ENCODE measurements at regions not wholly inside any gene's neighbourhood (a gene's known extent, or its start where the extent isn't known, plus 50 kb on each side); places are given as distances from the start of the nearest gene placed in this dataset.
"Not testable (repeated sequence)": the region's sequence is repeated elsewhere in the genome, so short reads cannot be mapped to it uniquely, and the experiment has no call there.

DNA sequence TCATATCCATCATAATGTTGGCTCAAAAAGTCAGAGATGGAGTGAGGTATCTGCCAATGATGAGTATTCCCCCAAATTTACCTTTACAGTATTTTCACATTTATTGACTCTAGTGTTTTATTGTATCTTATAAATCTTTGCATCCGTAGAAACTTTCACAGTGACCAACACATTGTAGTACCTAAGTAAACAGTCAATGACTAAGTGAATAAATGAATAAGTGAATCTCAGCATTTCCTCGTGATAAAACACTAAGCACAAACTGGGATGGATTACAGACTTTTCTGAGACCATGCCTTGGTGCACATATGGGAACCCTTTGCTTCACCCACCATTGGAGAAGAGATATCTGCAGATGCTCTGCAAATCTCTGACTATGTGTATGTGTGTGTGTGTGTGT lies 429.9 kb downstream of the NR4A2 start:
- H4K8ac ChIP-seq (ENCODE audit: low read depth, low read length): no peak overlapping the region
- no peaks in the 10 kb centered on the region for H3K79me1 ChIP-seq (ENCODE audit: low read depth, low read length)
- H3K36me3 ChIP-seq (replicated peaks in 1 of 2; ENCODE audit: control insufficient read depth in 2 of 2, insufficient read depth in 2 of 2, low read length in 2 of 2): no peaks in the 10 kb centered on the region
- H3K27me3 ChIP-seq (ENCODE audit: control insufficient read depth in 3 of 3, insufficient read depth in 3 of 3, low read depth in 1 of 3, low read length in 3 of 3): no peaks in the 10 kb centered on the region
- H3K4me3 ChIP-seq (ENCODE audit: low read length in 2 of 2): no peak overlapping the region
- no peak overlapping the region for H2AFZ ChIP-seq (ENCODE audit: low read length)
- H3K14ac ChIP-seq (ENCODE audit: low read length): no peak overlapping the region
- H4K91ac ChIP-seq (ENCODE audit: low read depth, low read length, poor library complexity): no peak overlapping the region
- no peak overlapping the region for H3K27ac ChIP-seq (replicated peaks; ENCODE audit: low read length)
- H2BK5ac ChIP-seq (ENCODE audit: low read length): no peak overlapping the region
- no peak overlapping the region for H3K4me2 ChIP-seq (ENCODE audit: insufficient read depth, low read length, poor library complexity, severe bottlenecking)
- no peak overlapping the region for H3K4ac ChIP-seq (ENCODE audit: low read length)
- H3K9me3 ChIP-seq (replicated peaks in 1 of 2; ENCODE audit: control insufficient read depth in 2 of 2, insufficient read depth in 1 of 2, low read depth in 1 of 2, low read length in 2 of 2): no peaks in the 10 kb centered on the region
- WGBS, 2 donors (ENCODE audit: extremely low coverage in 2 of 2, insufficient read length in 2 of 2, insufficient replicate concordance in 1 of 2): no CpG with 5 or more reads among the region's 2 CpGs
- no peak overlapping the region for H2AK5ac ChIP-seq (ENCODE audit: low read depth, low read length)
- no peak overlapping the region for H3K18ac ChIP-seq (ENCODE audit: low read length)
- H3K9ac ChIP-seq (ENCODE audit: low read depth, low read length, poor library complexity): no peak overlapping the region
- no peak overlapping the region for H2BK15ac ChIP-seq (ENCODE audit: low read length)
- no peak for DNase-seq (ENCODE audit: low spot score)
- no peaks in the 10 kb centered on the region for H3K4me1 ChIP-seq (ENCODE audit: control insufficient read depth in 2 of 2, insufficient read depth in 1 of 2, low read depth in 1 of 2, low read length in 2 of 2)
- no peak overlapping the region for H2BK12ac ChIP-seq (ENCODE audit: low read length)
- no peak overlapping the region for H2BK120ac ChIP-seq (ENCODE audit: low read depth, low read length)
- H3K23ac ChIP-seq (ENCODE audit: low read depth, low read length, poor library complexity): no peak overlapping the region

DNA sequence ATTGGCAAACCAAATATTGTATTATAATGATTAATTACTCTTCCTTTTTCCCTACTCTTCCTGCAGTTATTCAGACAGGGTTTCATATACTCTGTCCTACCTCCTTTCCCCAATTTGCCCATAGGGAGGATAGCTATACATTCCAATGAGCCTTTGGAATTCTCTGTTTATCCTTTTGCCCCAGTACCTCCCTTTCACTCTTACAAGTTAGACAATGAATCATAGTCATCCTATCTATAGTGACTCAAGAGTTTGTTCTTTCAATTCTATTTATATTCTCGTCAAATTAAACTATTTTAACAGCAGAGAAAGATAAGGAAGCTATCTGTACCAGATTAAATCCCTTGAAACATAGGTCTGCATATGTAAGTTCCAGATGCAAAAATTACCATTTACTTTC lies 437.5 kb downstream of the NR4A2 start:
- peaks cover 0 to 1% of the 10 kb centered on the region in 2 donors for H3K9me3 ChIP-seq (replicated peaks in 1 of 2; ENCODE audit: control insufficient read depth in 2 of 2, insufficient read depth in 1 of 2, low read depth in 1 of 2, low read length in 2 of 2)
- no peak overlapping the region for H2BK5ac ChIP-seq (ENCODE audit: low read length)
- no peak overlapping the region for H3K9ac ChIP-seq (ENCODE audit: low read depth, low read length, poor library complexity)
- H3K18ac ChIP-seq (ENCODE audit: low read length): no peak overlapping the region
- H2BK15ac ChIP-seq (ENCODE audit: low read length): no peak overlapping the region
- H2BK120ac ChIP-seq (ENCODE audit: low read depth, low read length): no peak overlapping the region
- no peak for DNase-seq (ENCODE audit: low spot score)
- no peaks in the 10 kb centered on the region for H3K79me1 ChIP-seq (ENCODE audit: low read depth, low read length)
- no peak overlapping the region for H3K4me2 ChIP-seq (ENCODE audit: insufficient read depth, low read length, poor library complexity, severe bottlenecking)
- H3K36me3 ChIP-seq (replicated peaks in 1 of 2; ENCODE audit: control insufficient read depth in 2 of 2, insufficient read depth in 2 of 2, low read length in 2 of 2): no peaks in the 10 kb centered on the region
- no peak overlapping the region for H3K4ac ChIP-seq (ENCODE audit: low read length)
- no peak overlapping the region for H4K91ac ChIP-seq (ENCODE audit: low read depth, low read length, poor library complexity)
- no peak overlapping the region for H2AK5ac ChIP-seq (ENCODE audit: low read depth, low read length)
- no CpG with 5 or more reads among the region's 1 CpG for WGBS, 2 donors (ENCODE audit: extremely low coverage in 2 of 2, insufficient read length in 2 of 2, insufficient replicate concordance in 1 of 2)
- H3K14ac ChIP-seq (ENCODE audit: low read length): no peak overlapping the region
- no peak overlapping the region for H4K8ac ChIP-seq (ENCODE audit: low read depth, low read length)
- no peak overlapping the region for H2BK12ac ChIP-seq (ENCODE audit: low read length)
- no peak overlapping the region for H3K27ac ChIP-seq (replicated peaks; ENCODE audit: low read length)
- H2AFZ ChIP-seq (ENCODE audit: low read length): no peak overlapping the region
- H3K27me3 ChIP-seq (ENCODE audit: control insufficient read depth in 3 of 3, insufficient read depth in 3 of 3, low read depth in 1 of 3, low read length in 3 of 3): no peaks in the 10 kb centered on the region
- no peak overlapping the region for H3K4me3 ChIP-seq (ENCODE audit: low read length in 2 of 2)
- H3K4me1 ChIP-seq (ENCODE audit: control insufficient read depth in 2 of 2, insufficient read depth in 1 of 2, low read depth in 1 of 2, low read length in 2 of 2): no peaks in the 10 kb centered on the region
- H3K23ac ChIP-seq (ENCODE audit: low read depth, low read length, poor library complexity): no peak overlapping the region

DNA sequence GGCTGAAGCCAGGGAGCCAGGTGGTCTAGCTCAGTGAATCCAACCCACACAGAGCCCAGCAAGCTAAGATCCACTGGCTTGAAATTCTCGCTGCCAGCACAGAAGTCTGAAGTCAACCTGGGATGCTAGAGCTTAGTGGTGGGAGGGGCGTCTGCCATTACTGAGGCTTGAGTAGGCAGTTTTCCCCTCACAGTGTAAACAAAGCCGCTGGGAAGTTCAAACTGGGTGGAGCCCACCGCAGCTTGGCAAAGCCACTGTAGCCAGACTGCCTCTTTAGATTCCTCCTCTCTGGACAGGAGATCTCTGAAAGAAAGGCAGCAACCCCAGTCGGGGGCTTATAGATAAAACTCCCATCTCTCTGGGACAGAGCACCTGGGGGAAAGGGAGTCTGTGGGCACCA lies 452.1 kb downstream of the NR4A2 start:
- not testable (repeated sequence) for H3K79me1 ChIP-seq (ENCODE audit: low read depth, low read length); H3K4me2 ChIP-seq (ENCODE audit: insufficient read depth, low read length, poor library complexity, severe bottlenecking); H3K4me3 ChIP-seq (ENCODE audit: low read length in 2 of 2); H3K23ac ChIP-seq (ENCODE audit: low read depth, low read length, poor library complexity); H3K36me3 ChIP-seq (replicated peaks in 1 of 2; ENCODE audit: control insufficient read depth in 2 of 2, insufficient read depth in 2 of 2, low read length in 2 of 2); H3K4me1 ChIP-seq (ENCODE audit: control insufficient read depth in 2 of 2, insufficient read depth in 1 of 2, low read depth in 1 of 2, low read length in 2 of 2); H3K27me3 ChIP-seq (ENCODE audit: control insufficient read depth in 3 of 3, insufficient read depth in 3 of 3, low read depth in 1 of 3, low read length in 3 of 3); H2AFZ ChIP-seq (ENCODE audit: low read length); H3K18ac ChIP-seq (ENCODE audit: low read length); H3K14ac ChIP-seq (ENCODE audit: low read length); DNase-seq (ENCODE audit: low spot score); H2BK12ac ChIP-seq (ENCODE audit: low read length); H3K27ac ChIP-seq (replicated peaks; ENCODE audit: low read length); H2BK120ac ChIP-seq (ENCODE audit: low read depth, low read length); H3K4ac ChIP-seq (ENCODE audit: low read length); H3K9ac ChIP-seq (ENCODE audit: low read depth, low read length, poor library complexity); H4K8ac ChIP-seq (ENCODE audit: low read depth, low read length); H2BK15ac ChIP-seq (ENCODE audit: low read length); H2BK5ac ChIP-seq (ENCODE audit: low read length); H2AK5ac ChIP-seq (ENCODE audit: low read depth, low read length); H3K9me3 ChIP-seq (replicated peaks in 1 of 2; ENCODE audit: control insufficient read depth in 2 of 2, insufficient read depth in 1 of 2, low read depth in 1 of 2, low read length in 2 of 2); H4K91ac ChIP-seq (ENCODE audit: low read depth, low read length, poor library complexity)
- no CpG with 5 or more reads among the region's 5 CpGs for WGBS, 2 donors (ENCODE audit: extremely low coverage in 2 of 2, insufficient read length in 2 of 2, insufficient replicate concordance in 1 of 2)

DNA sequence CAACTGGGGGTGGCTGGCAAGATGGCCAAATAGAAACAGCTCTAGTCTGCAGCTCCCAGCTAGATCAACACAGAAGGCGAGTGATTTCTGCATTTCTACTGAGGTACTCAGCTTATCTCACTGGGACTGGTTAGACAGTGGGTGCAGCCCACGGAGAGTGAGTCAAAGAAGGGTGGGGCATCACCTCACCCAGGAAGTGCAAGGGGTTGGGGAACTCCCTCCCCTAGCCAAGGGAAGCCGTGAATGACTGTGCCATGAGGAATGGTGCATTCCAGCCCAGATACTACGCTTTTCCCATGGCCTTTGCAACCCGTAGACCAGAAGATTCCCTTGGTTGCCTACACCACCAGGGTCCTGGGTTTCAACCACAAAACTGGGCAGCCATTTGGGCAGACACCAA lies 452.6 kb downstream of the NR4A2 start:
- not testable (repeated sequence) for H3K9ac ChIP-seq (ENCODE audit: low read depth, low read length, poor library complexity); H3K27me3 ChIP-seq (ENCODE audit: control insufficient read depth in 3 of 3, insufficient read depth in 3 of 3, low read depth in 1 of 3, low read length in 3 of 3); H2BK12ac ChIP-seq (ENCODE audit: low read length); H2AFZ ChIP-seq (ENCODE audit: low read length); H3K79me1 ChIP-seq (ENCODE audit: low read depth, low read length); H2AK5ac ChIP-seq (ENCODE audit: low read depth, low read length); H2BK5ac ChIP-seq (ENCODE audit: low read length); H3K4me1 ChIP-seq (ENCODE audit: control insufficient read depth in 2 of 2, insufficient read depth in 1 of 2, low read depth in 1 of 2, low read length in 2 of 2); DNase-seq (ENCODE audit: low spot score); H3K18ac ChIP-seq (ENCODE audit: low read length); H3K9me3 ChIP-seq (replicated peaks in 1 of 2; ENCODE audit: control insufficient read depth in 2 of 2, insufficient read depth in 1 of 2, low read depth in 1 of 2, low read length in 2 of 2); H3K23ac ChIP-seq (ENCODE audit: low read depth, low read length, poor library complexity); H4K91ac ChIP-seq (ENCODE audit: low read depth, low read length, poor library complexity); H3K14ac ChIP-seq (ENCODE audit: low read length); H3K27ac ChIP-seq (replicated peaks; ENCODE audit: low read length); H2BK120ac ChIP-seq (ENCODE audit: low read depth, low read length); H2BK15ac ChIP-seq (ENCODE audit: low read length); H3K4me2 ChIP-seq (ENCODE audit: insufficient read depth, low read length, poor library complexity, severe bottlenecking); H4K8ac ChIP-seq (ENCODE audit: low read depth, low read length); H3K4ac ChIP-seq (ENCODE audit: low read length); H3K4me3 ChIP-seq (ENCODE audit: low read length in 2 of 2); H3K36me3 ChIP-seq (replicated peaks in 1 of 2; ENCODE audit: control insufficient read depth in 2 of 2, insufficient read depth in 2 of 2, low read length in 2 of 2)
- WGBS, 2 donors (ENCODE audit: extremely low coverage in 2 of 2, insufficient read length in 2 of 2, insufficient replicate concordance in 1 of 2): no CpG with 5 or more reads among the region's 5 CpGs

Data from neuronal stem cell (in vitro differentiated cells).